LNCaP clone FGC (cell line): ENCODE measurements at regions not wholly inside any gene's neighbourhood (a gene's known extent, or its start where the extent isn't known, plus 50 kb on each side); places are given as distances from the start of the nearest gene placed in this dataset.

Experiments used
- DNase-seq: peaks from one replicate; pipeline ENCODE4 v3.0.0-alpha.2; 2011; ENCODE audit warnings: low read depth
- H3K4me3 ChIP-seq: 2 replicates; pipeline ENCODE4 v1.5.1; 2011; ENCODE audit warnings: mild to moderate bottlenecking, low read depth, low read length, control low read depth
- TF ChIP-seq, protein P1 (sequence below): IDR thresholded peaks from 2 replicates; pipeline ENCODE4 v1.5.1; 2012; ENCODE audit warnings: mild to moderate bottlenecking; ENCODE audit not compliant: control insufficient read depth, insufficient read depth; ENCODE audit errors: extremely low read depth

DNA sequence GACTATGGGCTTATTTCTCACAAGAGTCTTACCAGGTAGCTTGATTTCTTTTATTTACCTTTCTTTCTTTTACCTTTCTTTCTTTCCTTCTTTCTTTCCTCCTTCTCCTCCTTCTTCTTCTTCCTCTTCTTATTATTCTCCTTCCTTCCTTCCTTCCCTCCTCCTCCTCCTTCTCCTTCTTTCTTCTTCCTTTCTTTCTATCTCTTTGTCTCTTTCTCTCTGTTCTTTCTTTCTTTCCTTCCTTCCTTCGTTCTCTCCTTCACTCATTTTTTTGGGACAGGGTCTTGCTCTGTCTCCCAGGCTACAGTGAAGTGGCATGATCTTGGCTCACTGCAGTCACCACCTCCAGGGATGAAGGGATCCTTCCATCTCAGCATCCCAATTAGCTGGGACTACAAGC, 363.6 kb upstream of the MAF start:
- H3K4me3 ChIP-seq, result no peak overlapping the region
- TF ChIP-seq, protein P1, sequence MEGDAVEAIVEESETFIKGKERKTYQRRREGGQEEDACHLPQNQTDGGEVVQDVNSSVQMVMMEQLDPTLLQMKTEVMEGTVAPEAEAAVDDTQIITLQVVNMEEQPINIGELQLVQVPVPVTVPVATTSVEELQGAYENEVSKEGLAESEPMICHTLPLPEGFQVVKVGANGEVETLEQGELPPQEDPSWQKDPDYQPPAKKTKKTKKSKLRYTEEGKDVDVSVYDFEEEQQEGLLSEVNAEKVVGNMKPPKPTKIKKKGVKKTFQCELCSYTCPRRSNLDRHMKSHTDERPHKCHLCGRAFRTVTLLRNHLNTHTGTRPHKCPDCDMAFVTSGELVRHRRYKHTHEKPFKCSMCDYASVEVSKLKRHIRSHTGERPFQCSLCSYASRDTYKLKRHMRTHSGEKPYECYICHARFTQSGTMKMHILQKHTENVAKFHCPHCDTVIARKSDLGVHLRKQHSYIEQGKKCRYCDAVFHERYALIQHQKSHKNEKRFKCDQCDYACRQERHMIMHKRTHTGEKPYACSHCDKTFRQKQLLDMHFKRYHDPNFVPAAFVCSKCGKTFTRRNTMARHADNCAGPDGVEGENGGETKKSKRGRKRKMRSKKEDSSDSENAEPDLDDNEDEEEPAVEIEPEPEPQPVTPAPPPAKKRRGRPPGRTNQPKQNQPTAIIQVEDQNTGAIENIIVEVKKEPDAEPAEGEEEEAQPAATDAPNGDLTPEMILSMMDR, result no peak
- no peak for DNase-seq

DNA sequence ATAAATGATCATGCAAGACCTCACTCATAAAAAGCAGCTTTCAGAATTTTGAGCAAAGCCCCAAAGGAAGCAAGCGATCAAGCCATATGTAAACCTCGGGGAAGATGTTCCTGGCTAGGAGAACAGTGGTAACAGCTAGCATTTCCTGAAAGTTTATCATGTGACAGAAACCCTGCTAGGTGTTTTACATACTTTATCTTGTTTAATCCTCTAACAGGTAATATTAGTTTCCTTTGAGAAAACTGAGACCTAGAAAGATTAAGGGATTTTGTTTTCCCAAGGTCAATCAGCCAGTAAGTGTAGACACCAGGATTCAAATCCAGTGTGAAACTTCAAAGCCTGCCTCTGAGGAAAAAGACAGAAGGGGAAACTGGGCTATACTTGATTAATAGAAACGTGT, 362.4 kb upstream of the MAF start:
- TF ChIP-seq, protein P1, result no peak
- H3K4me3 ChIP-seq, result no peak overlapping the region
- DNase-seq, result no peak

DNA sequence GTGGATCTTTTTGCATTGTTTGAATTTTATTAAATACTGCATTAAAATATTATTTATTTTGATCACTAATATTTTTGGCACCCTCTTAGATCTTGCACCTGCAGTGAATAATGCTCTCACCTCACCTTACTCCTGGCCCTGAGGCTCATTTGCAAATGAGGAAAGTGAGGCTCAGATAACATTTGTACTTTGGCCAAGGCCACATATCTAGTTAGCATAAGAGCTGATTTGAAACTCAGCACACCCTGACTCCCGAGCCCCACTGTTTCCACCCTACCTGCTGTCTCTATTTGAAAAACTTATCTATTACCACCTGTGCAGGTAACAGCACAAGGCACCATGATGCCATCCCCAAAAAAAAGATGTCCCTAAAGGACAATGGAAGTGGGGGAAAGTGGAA, 358.7 kb upstream of the MAF start:
- no peak for DNase-seq
- TF ChIP-seq, protein P1, result no peak

DNA sequence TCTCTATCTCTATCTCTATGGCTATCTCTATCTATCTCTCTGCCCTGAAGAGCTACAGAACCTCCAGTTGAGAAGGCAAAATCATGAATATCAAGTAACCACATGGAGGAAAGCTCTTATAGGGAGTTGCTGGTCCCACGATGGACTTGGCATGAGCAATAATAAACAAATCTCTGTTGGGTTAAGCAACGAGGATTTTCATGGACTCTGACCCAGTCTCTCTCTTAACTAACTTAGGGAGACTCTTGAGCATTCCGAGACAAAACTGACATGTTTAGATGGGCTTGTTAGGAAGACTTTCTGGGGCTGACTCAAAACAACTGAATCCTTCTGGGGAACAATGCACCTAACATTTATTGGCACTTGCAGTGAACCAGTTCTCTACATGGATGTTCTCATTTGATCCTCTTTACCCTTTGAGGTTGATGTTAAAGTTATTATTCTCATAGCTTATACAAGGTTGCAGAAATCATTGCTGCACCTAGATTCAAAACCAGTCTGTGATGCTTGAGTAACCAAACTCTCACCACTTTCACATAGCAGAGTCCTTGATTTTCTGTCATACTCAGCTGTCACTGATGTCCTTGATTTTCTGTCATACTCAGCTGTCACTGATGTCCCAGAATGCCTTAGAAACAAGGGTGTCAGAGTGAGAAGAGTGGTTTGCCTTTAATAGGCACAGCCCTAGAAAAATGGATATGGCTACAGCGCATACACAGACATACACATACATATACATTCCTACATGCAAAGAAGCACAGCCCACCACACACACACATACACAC, 354.6 kb upstream of the MAF start:
- DNase-seq, result no peak
- TF ChIP-seq, protein P1, result no peak
- no peak overlapping the region for H3K4me3 ChIP-seq

More for the DNA sequence above, 358.7 kb upstream of the MAF start:
- H3K4me3 ChIP-seq, result no peak overlapping the region

DNA sequence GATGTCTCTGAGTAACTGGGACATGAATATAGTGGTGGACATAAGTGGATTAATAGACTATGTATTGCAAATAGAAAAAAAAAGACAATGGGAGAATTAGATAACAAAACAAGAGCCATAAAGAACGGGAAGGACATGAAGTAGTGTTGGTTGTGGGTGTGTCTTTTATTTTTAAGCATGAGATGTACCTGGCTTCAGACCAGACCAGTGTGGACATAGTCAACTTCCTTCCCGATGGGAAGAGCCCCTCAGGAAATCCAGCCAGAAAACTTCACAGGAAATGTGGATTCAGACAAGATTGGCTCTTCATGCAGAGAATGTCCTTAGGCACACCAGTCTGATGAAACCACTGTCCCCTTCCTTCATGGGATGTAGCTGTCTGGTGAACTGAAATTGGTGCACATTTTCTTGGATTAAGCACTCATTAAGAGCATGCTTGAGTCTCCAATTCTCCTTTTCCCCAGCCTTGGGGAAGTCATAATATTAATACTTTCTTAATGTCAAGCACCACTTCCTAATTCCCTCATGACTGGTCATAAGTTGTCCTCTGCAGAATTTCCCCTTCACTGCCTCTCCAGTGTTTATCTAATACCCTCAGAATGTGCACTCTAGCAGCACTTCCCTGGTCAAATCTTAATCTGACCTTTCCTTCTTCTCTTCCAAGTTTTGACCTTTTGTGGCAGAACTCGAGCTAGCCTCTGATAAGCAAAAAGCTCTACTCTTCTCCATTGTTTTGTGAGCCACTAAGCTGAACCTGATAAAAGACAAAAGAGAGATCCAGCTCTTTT, 350.6 kb upstream of the MAF start:
- no peak for DNase-seq
- no peak overlapping the region for H3K4me3 ChIP-seq
- TF ChIP-seq, protein P1, result no peak

DNA sequence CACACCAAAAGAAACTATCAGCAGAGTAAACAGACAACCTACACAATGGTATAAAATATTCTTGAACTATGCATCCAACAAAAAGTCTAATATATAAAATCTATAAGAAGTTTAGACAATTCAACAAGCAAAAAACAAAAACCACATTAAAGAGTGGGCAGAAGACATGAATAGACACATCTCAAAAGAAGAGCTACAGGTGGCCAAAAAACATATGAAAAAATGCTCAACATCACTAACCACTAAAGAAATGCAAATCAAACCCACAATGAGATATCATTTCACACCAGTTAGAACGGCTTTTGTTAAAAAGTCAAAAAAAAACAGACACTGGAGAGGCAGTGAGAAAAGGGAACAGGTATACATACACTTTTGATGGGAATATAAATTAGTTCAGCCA, 348.9 kb upstream of the MAF start:
- no peak for DNase-seq
- TF ChIP-seq, protein P1, result no peak

DNA sequence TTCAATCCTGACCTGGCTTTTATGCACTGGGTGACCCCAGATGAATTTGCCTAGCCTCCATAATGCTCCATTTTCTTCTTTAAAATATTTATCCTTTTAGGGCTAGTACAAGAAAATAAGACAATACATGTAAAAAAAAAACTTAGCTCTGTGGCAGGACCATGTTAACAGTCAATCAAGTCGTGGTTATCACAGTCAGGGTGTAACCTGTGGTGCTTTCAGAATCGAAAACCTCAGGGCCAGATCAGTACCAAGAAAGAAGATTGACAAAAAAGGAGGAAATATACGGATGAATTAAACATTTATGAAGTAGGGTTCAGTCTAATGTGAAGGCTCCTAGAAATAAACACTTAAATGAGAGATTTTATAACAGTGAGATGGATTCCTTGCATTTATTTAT, 347.2 kb upstream of the MAF start:
- TF ChIP-seq, protein P1, result no peak
- no peak overlapping the region for H3K4me3 ChIP-seq
- no peak for DNase-seq

More for the DNA sequence above, 348.9 kb upstream of the MAF start:
- no peak overlapping the region for H3K4me3 ChIP-seq
